ENCODE measurements at regions not wholly inside any gene's neighbourhood (a gene's known extent, or its start where the extent isn't known, plus 50 kb on each side); places are given as distances from the start of the nearest gene placed in this dataset.

DNA sequence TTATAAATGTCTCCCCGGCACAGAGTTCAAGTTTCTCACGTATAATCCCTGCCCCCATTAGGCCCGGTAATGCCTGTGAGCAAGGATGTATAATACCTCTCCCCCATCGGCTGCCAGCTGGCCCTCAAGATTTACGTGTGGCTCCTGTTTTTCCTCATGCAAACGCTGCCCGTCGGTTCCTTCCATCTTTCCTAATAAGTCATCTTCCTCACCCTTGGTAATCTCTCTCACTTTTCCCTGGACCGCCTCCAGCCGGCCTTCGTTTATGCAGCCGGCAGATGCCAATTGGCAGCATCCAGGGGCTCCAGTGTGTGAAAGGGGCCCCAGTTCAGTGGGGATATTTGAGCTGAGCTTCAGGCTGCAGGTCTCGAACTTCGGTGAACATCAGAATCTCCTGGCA, 86.5 kb upstream of the NEURL1B start:
- peaks cover 6% of the 10 kb centered on the region for H3K27me3 Mint-ChIP-seq (ENCODE audit: unreplicated experiment)
- no peak overlapping the region for H3K27ac Mint-ChIP-seq (ENCODE audit: unreplicated experiment)
- no peak overlapping the region for H3K4me3 Mint-ChIP-seq (ENCODE audit: unreplicated experiment)
- TF ChIP-seq, protein P1, sequence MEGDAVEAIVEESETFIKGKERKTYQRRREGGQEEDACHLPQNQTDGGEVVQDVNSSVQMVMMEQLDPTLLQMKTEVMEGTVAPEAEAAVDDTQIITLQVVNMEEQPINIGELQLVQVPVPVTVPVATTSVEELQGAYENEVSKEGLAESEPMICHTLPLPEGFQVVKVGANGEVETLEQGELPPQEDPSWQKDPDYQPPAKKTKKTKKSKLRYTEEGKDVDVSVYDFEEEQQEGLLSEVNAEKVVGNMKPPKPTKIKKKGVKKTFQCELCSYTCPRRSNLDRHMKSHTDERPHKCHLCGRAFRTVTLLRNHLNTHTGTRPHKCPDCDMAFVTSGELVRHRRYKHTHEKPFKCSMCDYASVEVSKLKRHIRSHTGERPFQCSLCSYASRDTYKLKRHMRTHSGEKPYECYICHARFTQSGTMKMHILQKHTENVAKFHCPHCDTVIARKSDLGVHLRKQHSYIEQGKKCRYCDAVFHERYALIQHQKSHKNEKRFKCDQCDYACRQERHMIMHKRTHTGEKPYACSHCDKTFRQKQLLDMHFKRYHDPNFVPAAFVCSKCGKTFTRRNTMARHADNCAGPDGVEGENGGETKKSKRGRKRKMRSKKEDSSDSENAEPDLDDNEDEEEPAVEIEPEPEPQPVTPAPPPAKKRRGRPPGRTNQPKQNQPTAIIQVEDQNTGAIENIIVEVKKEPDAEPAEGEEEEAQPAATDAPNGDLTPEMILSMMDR (IDR thresholded peaks at IDR 0.05; ENCODE audit: unreplicated experiment), result no peak
- H3K36me3 Mint-ChIP-seq (ENCODE audit: low read depth, unreplicated experiment), result no peaks in the 10 kb centered on the region
- no peaks in the 10 kb centered on the region for H3K9me3 Mint-ChIP-seq (ENCODE audit: unreplicated experiment)
- no peak for DNase-seq (ENCODE audit: low spot score)
- peaks cover 2% of the 10 kb centered on the region for H3K4me1 Mint-ChIP-seq (ENCODE audit: unreplicated experiment)

DNA sequence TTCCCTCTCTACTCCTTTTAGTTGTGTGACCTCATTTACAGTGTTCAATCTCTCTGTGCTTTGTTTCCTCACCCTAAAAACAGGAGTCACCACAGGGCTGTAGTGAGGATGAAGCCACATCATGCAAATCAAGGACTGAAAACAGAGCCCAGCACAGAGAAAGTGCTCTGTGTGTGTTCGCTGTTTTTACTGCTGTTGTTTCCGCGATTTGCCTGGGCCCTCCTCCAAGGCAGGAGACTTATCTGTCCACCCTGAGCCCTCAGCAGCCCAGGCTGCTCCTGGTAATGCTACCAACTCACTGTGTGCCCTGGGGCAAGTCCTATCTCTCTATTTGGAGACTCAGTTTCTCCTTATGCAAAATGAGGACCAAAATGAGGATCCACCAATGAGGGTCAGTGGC, 87.2 kb upstream of the NEURL1B start:
- Mint-ChIP-seq H3K36me3 (ENCODE audit: low read depth, unreplicated experiment) (no peaks in the 10 kb centered on the region), H3K27ac (ENCODE audit: unreplicated experiment) (no peak overlapping the region), H3K9me3 (ENCODE audit: unreplicated experiment) (no peaks in the 10 kb centered on the region), H3K4me1 (ENCODE audit: unreplicated experiment) (peaks cover 2% of the 10 kb centered on the region), H3K4me3 (ENCODE audit: unreplicated experiment) (no peak overlapping the region), H3K27me3 (ENCODE audit: unreplicated experiment) (peaks cover 6% of the 10 kb centered on the region)
- TF ChIP-seq, protein P1 (IDR thresholded peaks at IDR 0.05; ENCODE audit: unreplicated experiment), result no peak
- DNase-seq (ENCODE audit: low spot score), result no peak

DNA sequence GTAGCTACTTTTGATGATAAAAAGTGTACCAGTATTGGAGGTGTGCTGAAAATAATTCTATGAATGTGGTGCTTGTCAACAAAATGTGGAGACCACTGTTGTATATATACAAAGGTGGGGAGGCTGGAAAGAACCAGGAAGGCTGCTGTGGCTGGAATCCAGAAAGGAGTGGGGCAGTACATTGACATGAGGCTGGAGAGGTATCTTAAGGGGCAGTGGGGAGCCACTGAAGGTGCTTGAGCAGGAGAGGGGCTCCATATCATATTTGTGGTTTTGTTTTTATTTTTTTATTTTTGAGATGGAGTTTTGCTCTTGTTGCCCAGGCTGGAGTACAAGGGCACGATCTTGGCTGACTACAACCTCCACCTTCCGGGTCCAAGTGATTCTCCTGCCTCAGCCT, 87.9 kb upstream of the NEURL1B start:
- no peaks in the 10 kb centered on the region for H3K9me3 Mint-ChIP-seq (ENCODE audit: unreplicated experiment)
- H3K4me3 Mint-ChIP-seq (ENCODE audit: unreplicated experiment), result no peak overlapping the region
- H3K4me1 Mint-ChIP-seq (ENCODE audit: unreplicated experiment), result peaks cover 2% of the 10 kb centered on the region
- TF ChIP-seq, protein P1 (IDR thresholded peaks at IDR 0.05; ENCODE audit: unreplicated experiment), result no peak
- H3K27me3 Mint-ChIP-seq (ENCODE audit: unreplicated experiment), result peaks cover 6% of the 10 kb centered on the region
- H3K27ac Mint-ChIP-seq (ENCODE audit: unreplicated experiment), result peak overlapping the region; percentile 61
- no peak for DNase-seq (ENCODE audit: low spot score)
- H3K36me3 Mint-ChIP-seq (ENCODE audit: low read depth, unreplicated experiment), result no peaks in the 10 kb centered on the region

DNA sequence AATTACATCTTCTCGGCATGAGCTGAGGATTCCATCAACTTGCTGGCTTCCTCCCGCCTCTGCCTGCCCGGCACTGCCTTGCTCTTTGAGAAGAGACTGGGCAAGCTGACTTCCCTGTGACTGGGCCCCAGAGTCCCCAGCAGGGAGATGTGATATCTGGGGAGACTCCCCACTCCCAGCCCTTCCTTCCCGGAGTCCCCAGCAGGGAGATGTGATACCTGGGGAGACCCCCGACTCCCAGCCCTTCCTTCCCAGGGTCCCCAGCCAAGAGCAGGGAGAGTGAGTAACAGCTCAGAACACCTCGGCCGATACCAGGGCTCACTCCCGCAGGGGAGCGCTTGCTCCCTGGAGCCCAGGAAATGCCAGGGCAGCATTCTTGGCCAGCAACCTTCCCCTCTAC, 90.1 kb upstream of the NEURL1B start:
- TF ChIP-seq, protein P1 (IDR thresholded peaks at IDR 0.05; ENCODE audit: unreplicated experiment), result no peak
- Mint-ChIP-seq H3K4me3 (ENCODE audit: unreplicated experiment) (no peak overlapping the region), H3K36me3 (ENCODE audit: low read depth, unreplicated experiment) (no peaks in the 10 kb centered on the region), H3K9me3 (ENCODE audit: unreplicated experiment) (no peaks in the 10 kb centered on the region), H3K4me1 (ENCODE audit: unreplicated experiment) (peaks cover 2% of the 10 kb centered on the region), H3K27ac (ENCODE audit: unreplicated experiment) (no peak overlapping the region), H3K27me3 (ENCODE audit: unreplicated experiment) (peaks cover 2% of the 10 kb centered on the region)
- no peak for DNase-seq (ENCODE audit: low spot score)

DNA sequence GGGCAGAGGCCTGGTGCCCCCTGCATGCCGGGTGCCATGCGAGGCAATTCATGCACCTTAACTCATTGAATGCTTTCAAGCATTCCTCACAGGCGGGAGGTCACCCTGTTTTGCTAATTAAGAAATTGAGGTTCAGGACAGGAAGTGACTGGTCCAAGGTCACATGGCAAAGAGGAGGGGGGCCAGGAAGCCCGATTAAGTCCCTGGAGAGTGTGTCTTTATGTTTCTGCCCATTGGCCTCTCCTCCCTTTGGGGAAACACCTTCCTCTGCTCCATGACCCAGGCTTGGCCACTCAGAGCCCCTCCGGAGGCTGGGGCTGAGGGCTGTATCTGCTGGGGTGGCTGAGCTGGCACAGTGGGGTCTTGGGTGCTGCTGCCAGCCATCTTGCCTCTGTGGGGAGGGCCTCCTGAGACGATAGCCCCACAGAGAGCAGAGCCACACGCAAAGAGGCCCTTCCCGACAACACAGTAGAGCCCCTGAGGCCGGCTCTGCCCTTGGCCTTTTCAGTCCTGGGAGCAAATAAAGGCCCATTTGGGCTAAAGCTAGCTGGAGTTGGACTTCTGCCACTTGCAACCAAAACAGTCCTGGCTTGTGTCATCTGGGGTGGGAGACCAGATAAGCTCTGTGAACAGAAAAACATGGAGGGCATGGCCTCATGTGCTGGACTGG, 90.8 kb upstream of the NEURL1B start:
- DNase-seq (ENCODE audit: low spot score), result no peak
- TF ChIP-seq, protein P1 (IDR thresholded peaks at IDR 0.05; ENCODE audit: unreplicated experiment), result no peak
- Mint-ChIP-seq H3K9me3 (ENCODE audit: unreplicated experiment) (no peaks in the 10 kb centered on the region), H3K27ac (ENCODE audit: unreplicated experiment) (no peak overlapping the region), H3K4me1 (ENCODE audit: unreplicated experiment) (peaks cover 2% of the 10 kb centered on the region), H3K27me3 (ENCODE audit: unreplicated experiment) (peaks cover 2% of the 10 kb centered on the region), H3K36me3 (ENCODE audit: low read depth, unreplicated experiment) (no peaks in the 10 kb centered on the region), H3K4me3 (ENCODE audit: unreplicated experiment) (no peak overlapping the region)
